Mammary epithelial cell (primary cell): ENCODE measurements at regions not wholly inside any gene's neighbourhood (a gene's known extent, or its start where the extent isn't known, plus 50 kb on each side); places are given as distances from the start of the nearest gene placed in this dataset.

Source experiments
- CTCF ChIP-seq, 2 donors: IDR thresholded peaks in 1 of 2; conservative IDR thresholded peaks in 1 of 2; 2 replicates each; pipeline ENCODE4 v1.5.1; 2011 to 2012; ENCODE audit warnings: inconsistent platforms in 2 of 2, low read length in 2 of 2, mild to moderate bottlenecking in 2 of 2, control low read depth in 1 of 2, low read depth in 1 of 2; ENCODE audit not compliant: insufficient read depth in 1 of 2; ENCODE audit errors: extremely low read depth in 1 of 2
- EZH2 ChIP-seq: IDR thresholded peaks from 2 replicates; pipeline ENCODE4 v1.6.1; 2012; ENCODE audit warnings: low read length, inconsistent platforms, borderline replicate concordance

- TF ChIP-seq CTCF (conservative IDR thresholded peaks at IDR 0.05 in 1 of 2, IDR thresholded peaks at IDR 0.05 in 1 of 2; ENCODE audit: extremely low read depth in 1 of 2, insufficient read depth in 1 of 2, low read depth in 1 of 2, low read length in 2 of 2) (no peak), EZH2 (no peak)
Observed at GRCh38 chr17:69605571-69605970, 191.1 kb downstream of the MAP2K6 start.
